Fibroblast of pulmonary artery (primary cell): ENCODE measurements at regions not wholly inside any gene's neighbourhood (a gene's known extent, or its start where the extent isn't known, plus 50 kb on each side); places are given as distances from the start of the nearest gene placed in this dataset.

Experiments used
- DNase-seq: peaks from one replicate; pipeline ENCODE4 v3.0.0-alpha.2; 2010; ENCODE audit warnings: low read depth
- H3K4me3 ChIP-seq: replicated peaks from 2 replicates; pipeline ENCODE4 v1.5.1; 2011; ENCODE audit warnings: low read depth, mild to moderate bottlenecking, control low read depth, low read length, moderate library complexity
- CTCF ChIP-seq: IDR thresholded peaks from 2 replicates; pipeline ENCODE4 v1.5.1; 2011; ENCODE audit warnings: mild to moderate bottlenecking, control low read depth, low read length, inconsistent platforms; ENCODE audit errors: missing control alignments

- TF ChIP-seq CTCF, result no peak
- no peak for DNase-seq
- no peak overlapping the region for H3K4me3 ChIP-seq
Measured at GRCh38 chr15:47296881-47297280, 420.4 kb upstream of the SEMA6D start.

GRCh38 chr15:47299846-47300434 is 417.4 kb upstream of the SEMA6D start:
- no peak for DNase-seq
- no peak for TF ChIP-seq CTCF

GRCh38 chr15:47300596-47300995 is 416.7 kb upstream of the SEMA6D start:
- TF ChIP-seq CTCF, result no peak

More at GRCh38 chr15:47299846-47300434, 417.4 kb upstream of the SEMA6D start:
- no peak overlapping the region for H3K4me3 ChIP-seq

GRCh38 chr15:47301481-47301880 is 415.8 kb upstream of the SEMA6D start:
- DNase-seq, result no peak
- H3K4me3 ChIP-seq, result no peak overlapping the region
- no peak for TF ChIP-seq CTCF

More at GRCh38 chr15:47300596-47300995, 416.7 kb upstream of the SEMA6D start:
- no peak for DNase-seq
- H3K4me3 ChIP-seq, result no peak overlapping the region

GRCh38 chr15:47304656-47305055 is 412.6 kb upstream of the SEMA6D start:
- H3K4me3 ChIP-seq, result no peak overlapping the region
- DNase-seq, result no peak
- TF ChIP-seq CTCF, result no peak

GRCh38 chr15:47312161-47312560 is 405.1 kb upstream of the SEMA6D start:
- no peak for DNase-seq
- no peak overlapping the region for H3K4me3 ChIP-seq
- TF ChIP-seq CTCF, result no peak
